ENCODE measurements at regions not wholly inside any gene's neighbourhood (a gene's known extent, or its start where the extent isn't known, plus 50 kb on each side); places are given as distances from the start of the nearest gene placed in this dataset.

GRCh38 chr22:19644314-19645223 is 69.7 kb upstream of the SEPTIN5 start:
- Histone ChIP-seq H3K27ac (no peak overlapping the region), H3K36me3 (replicated peaks in 1 of 2; ENCODE audit: insufficient read depth in 1 of 2, low read depth in 2 of 2) (no peaks in the 10 kb centered on the region), H3K4me1 (no peaks in the 10 kb centered on the region), H3K9me3 (peaks cover 0 to 16% (median 0%) of the 10 kb centered on the region in 3 donors), H3K4me3 (no peak overlapping the region), H3K27me3 (no peaks in the 10 kb centered on the region)
- TF ChIP-seq CTCF (IDR thresholded peaks at IDR 0.05) (no peak), POLR2A (IDR thresholded peaks at IDR 0.05) (no peak)
- no peak for ATAC-seq
- WGBS, 2 donors = 52 to 57% methylated on average over 9 to 11 of the region's 12 CpGs
- no peak for DNase-seq
- intact Hi-C loops (cut with DNase I) = no loop called here

- Histone ChIP-seq H3K4me1 (no peaks in the 10 kb centered on the region), H3K4me3 (no peak overlapping the region), H3K27ac (no peak overlapping the region), H3K9me3 (peaks cover 0 to 16% (median 0%) of the 10 kb centered on the region in 3 donors), H3K36me3 (replicated peaks in 1 of 2; ENCODE audit: insufficient read depth in 1 of 2, low read depth in 2 of 2) (no peaks in the 10 kb centered on the region), H3K27me3 (no peaks in the 10 kb centered on the region)
- ATAC-seq (no peak), DNase-seq (no peak)
- intact Hi-C loops (cut with DNase I) = no loop called here
- 58 to 59% methylated on average over 6 of the region's 6 CpGs for WGBS, 2 donors
- no peak for TF ChIP-seq POLR2A (IDR thresholded peaks at IDR 0.05)
- no peak for TF ChIP-seq CTCF (IDR thresholded peaks at IDR 0.05)
Observed at GRCh38 chr22:19645391-19645790, 68.9 kb upstream of the SEPTIN5 start.

GRCh38 chr22:19645905-19646304 is 68.4 kb upstream of the SEPTIN5 start:
- TF ChIP-seq CTCF (IDR thresholded peaks at IDR 0.05) (no peak), POLR2A (IDR thresholded peaks at IDR 0.05) (no peak)
- Histone ChIP-seq H3K27me3 (no peaks in the 10 kb centered on the region), H3K4me3 (no peak overlapping the region), H3K9me3 (peaks cover 0 to 16% (median 0%) of the 10 kb centered on the region in 3 donors), H3K36me3 (replicated peaks in 1 of 2; ENCODE audit: insufficient read depth in 1 of 2, low read depth in 2 of 2) (no peaks in the 10 kb centered on the region), H3K27ac (no peak overlapping the region), H3K4me1 (no peaks in the 10 kb centered on the region)
- intact Hi-C loops (cut with DNase I) = no loop called here
- no peak for ATAC-seq
- 63 to 79% methylated on average over 7 of the region's 7 CpGs for WGBS, 2 donors
- no peak for DNase-seq

- Histone ChIP-seq H3K27ac (no peak overlapping the region), H3K36me3 (replicated peaks in 1 of 2; ENCODE audit: insufficient read depth in 1 of 2, low read depth in 2 of 2) (no peaks in the 10 kb centered on the region), H3K27me3 (no peaks in the 10 kb centered on the region), H3K9me3 (peaks cover 0 to 16% (median 0%) of the 10 kb centered on the region in 3 donors), H3K4me3 (no peak overlapping the region), H3K4me1 (no peaks in the 10 kb centered on the region)
- 63 to 73% methylated on average over 3 of the region's 3 CpGs for WGBS, 2 donors
- DNase-seq (no peak), ATAC-seq (no peak)
- intact Hi-C loops (cut with DNase I) = no loop called here
- TF ChIP-seq CTCF (IDR thresholded peaks at IDR 0.05) (no peak), POLR2A (IDR thresholded peaks at IDR 0.05) (no peak)
Observed at GRCh38 chr22:19646383-19646782, 67.9 kb upstream of the SEPTIN5 start.
